HG03280 (cell line): ENCODE measurements at regions not wholly inside any gene's neighbourhood (a gene's known extent, or its start where the extent isn't known, plus 50 kb on each side); places are given as distances from the start of the nearest gene placed in this dataset.

Experiments used
- ATAC-seq: cut with Tn5 transposase; IDR thresholded peaks from one replicate; pipeline ENCODE4 v1.9.1; 2021; ENCODE audit warnings: mild to moderate bottlenecking, moderate library complexity; ENCODE audit not compliant: unreplicated experiment

GRCh38 chr4:11271263-11271662, 157.4 kb downstream of the HS3ST1 start:
- no peak for ATAC-seq

DNA sequence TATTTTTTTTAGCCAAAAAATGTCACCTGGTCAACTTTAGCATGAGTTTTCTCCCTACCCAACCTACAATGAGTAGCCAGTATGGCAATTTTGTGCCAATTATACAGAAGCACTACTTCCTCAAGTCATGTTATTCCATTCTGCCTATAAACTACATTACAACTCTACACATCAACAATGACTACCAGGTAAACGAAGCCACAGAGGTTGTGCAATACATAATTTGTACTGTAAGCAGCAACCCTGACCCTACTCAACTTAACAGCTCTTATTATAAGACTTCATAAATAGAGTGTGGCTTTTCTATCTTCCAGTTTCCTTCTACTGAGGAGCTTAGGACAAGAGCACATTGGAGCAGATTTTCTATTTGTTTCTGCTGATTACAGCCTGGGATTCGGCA, 160.5 kb downstream of the HS3ST1 start:
- no peak for ATAC-seq

DNA sequence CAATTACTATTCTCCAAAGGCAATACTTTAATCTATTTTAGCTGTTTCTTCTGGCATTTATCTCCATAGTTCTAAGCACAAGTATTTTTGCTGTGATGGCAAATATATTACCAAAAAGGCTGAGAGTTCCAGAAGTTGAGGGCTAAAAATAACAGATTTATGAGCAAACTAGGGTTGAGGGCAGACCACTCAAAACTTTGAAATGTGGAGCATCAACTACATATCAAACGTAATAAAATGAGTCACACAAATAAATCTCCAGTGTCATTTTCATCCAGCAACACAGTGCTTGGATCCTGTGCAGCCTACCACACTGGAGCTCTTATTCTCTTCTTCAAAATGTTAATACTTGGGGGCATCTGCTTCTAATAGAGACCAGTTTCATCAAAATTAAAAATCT, 163.9 kb downstream of the HS3ST1 start:
- no peak for ATAC-seq

GRCh38 chr4:11264346-11264745, 164.3 kb downstream of the HS3ST1 start:
- ATAC-seq, result no peak

- ATAC-seq, result no peak
Measured at GRCh38 chr4:11263208-11263607, 165.5 kb downstream of the HS3ST1 start.

DNA sequence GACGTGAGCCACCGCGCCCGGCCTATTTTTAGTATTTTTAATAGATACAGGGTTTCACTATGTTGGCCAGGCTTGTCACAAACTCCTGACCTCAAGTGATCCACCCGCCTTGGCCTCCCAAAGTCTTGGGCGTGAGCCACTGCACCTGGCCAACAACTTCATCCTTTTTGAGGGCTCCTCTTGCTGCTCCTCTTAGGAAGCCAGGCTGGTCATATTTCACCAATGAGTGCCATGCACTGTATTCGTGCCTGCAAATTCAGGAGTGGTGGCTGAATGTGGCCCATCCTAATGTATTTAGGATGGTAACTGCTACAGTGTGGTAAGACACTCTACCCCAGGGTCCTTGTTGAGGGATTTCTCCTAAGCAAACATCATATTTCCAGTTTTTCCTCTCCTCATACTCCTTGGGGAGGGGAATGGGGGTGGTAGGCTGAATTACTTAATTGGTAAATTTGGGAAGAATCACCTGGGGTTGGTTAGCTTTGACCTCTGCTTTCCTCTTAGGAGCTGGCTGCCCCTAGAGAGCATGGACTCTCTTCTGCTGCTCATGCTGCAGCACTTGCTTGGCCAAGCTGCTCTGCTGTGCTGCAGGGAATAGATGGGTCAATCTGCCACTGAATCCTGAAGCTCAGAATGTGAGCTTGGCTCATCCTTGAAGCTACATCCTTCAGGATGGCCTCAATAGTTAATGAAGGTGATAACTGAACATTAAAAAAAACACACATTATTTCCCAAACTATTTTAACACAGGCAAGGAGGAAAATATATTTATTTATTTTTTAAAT, 167.4 kb downstream of the HS3ST1 start:
- ATAC-seq, result no peak

- ATAC-seq, result no peak
Measured at GRCh38 chr4:11259837-11260236, 168.9 kb downstream of the HS3ST1 start.

GRCh38 chr4:11252149-11252548, 176.5 kb downstream of the HS3ST1 start:
- no peak for ATAC-seq

- ATAC-seq, result no peak
Measured at GRCh38 chr4:11250510-11250909, 178.2 kb downstream of the HS3ST1 start.

DNA sequence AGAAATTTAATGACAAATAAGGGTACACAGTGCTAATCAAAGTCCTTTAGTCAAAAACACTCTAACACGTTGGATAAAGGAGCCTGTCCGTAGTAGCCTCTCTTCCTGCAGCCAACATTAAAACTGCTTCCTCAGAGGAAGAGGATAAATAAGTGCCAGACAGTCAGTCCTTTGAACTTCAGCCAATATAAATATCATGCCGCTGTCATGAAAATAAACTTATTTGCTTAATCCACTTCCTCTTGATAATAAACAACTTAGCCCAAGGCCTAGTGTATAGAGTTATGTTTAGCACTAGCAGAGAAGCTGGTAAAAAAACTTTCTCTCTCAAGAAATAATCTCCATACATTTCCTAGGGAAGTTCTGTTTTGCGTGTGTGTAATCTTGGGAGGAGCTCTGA, 196.7 kb downstream of the HS3ST1 start:
- ATAC-seq, result no peak

DNA sequence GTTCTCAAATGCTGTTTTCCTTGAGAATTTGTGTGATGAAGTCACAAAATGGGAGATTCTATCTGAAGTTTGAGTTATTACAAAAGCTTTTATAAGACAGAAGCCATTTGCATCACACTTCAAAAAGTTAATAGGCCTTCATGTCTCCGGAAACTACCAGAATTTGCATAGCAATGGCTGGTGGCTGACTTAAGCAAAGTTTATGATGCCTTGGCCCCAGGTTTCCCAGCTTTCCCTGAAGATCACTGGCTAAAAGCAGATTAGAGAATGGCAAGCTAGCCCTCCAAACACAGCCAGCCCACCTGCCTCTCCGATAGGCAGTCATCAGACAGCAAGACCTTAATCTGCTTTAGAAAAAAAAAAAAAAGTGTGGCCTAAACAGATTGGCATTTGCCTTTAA, 197.8 kb downstream of the HS3ST1 start:
- ATAC-seq, result no peak

GRCh38 chr4:11228530-11228929, 200.2 kb downstream of the HS3ST1 start:
- no peak for ATAC-seq

GRCh38 chr4:11223311-11223710, 205.4 kb downstream of the HS3ST1 start:
- ATAC-seq, result no peak

DNA sequence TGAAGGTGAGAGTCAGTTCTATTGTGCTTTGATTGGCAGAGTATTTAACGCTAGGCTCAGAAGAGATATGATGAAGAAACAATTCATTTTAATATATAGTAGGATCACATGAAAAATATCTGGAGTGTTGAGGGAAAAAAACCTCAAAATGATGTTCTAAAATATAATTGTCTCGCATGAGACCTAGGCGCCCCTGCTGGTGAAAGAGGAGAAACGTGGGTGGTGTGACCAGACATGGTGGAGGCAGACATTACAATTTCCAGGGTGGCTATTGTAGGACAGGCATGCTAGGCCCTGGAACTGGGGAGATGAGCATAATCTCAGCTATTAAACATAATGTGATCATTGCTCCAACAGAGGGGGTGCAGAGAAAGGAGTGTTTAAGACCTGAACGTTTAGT, 210.0 kb downstream of the HS3ST1 start:
- ATAC-seq, result no peak

GRCh38 chr4:11216520-11216919, 212.2 kb downstream of the HS3ST1 start:
- ATAC-seq, result no peak

DNA sequence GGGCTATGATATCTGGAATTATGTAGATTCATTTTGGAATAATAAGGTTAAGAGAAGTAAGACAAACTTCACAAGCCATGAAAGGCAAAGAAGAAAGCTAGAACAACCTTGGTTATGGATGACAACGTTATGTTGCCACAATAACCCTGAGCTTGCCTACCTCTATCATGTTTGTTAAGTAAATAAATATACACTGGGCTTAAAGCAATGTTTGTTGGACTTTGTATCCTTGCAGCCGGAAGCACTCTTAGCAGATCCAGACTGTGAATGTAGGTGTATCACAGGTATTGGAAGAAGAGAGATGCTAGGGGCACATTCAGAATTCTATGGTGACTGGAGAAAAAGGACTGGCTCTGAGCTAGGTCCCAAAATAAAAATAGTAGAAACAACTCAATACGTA, 214.4 kb downstream of the HS3ST1 start:
- ATAC-seq, result no peak

DNA sequence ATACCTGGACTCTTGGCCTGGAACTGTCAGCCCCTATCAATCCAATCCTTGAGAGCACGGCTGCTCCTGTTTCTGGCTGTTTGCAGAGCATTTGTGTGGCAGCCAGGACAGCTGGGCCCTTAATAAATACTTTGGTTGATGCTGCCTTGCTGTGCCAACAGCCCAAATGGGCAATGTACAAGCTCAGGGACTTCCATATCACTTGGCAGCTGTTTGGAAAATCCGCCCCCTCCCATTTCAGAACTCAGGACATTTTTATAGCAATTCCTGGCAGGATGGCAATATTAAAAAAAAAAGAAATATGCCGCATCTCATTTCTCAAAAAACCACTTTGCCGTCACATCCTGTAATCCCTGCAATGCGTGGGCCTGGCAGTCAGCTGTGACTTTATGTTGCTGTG, 218.9 kb downstream of the HS3ST1 start:
- ATAC-seq, result no peak

GRCh38 chr4:11201256-11201655, 227.4 kb downstream of the HS3ST1 start:
- ATAC-seq, result no peak

GRCh38 chr4:11198516-11199305, 230.0 kb downstream of the HS3ST1 start:
- no peak for ATAC-seq

- ATAC-seq, result no peak
Measured at GRCh38 chr4:11197631-11198341, 230.9 kb downstream of the HS3ST1 start.

GRCh38 chr4:11196927-11197522, 231.7 kb downstream of the HS3ST1 start:
- no peak for ATAC-seq
